H1 (cell line): ENCODE measurements at regions not wholly inside any gene's neighbourhood (a gene's known extent, or its start where the extent isn't known, plus 50 kb on each side); places are given as distances from the start of the nearest gene placed in this dataset.

Experiments
- HDAC2 ChIP-seq, 2 experiments: fragments of 300-600 bp in 1 of 2; sonication (generic) in 1 of 2; IDR thresholded peaks; 2 replicates each; pipeline ENCODE4 v1.6.1; 2011 to 2012; ENCODE audit warnings: low read depth in 2 of 2, low read length in 2 of 2, mild to moderate bottlenecking in 2 of 2, moderate library complexity in 2 of 2, borderline replicate concordance in 1 of 2, inconsistent platforms in 1 of 2
- RAD21 ChIP-seq, 2 experiments: IDR thresholded peaks in 1 of 2; conservative IDR thresholded peaks in 1 of 2; 2 replicates each; pipeline ENCODE4 v1.6.1; 2011; ENCODE audit warnings: low read depth in 2 of 2, low read length in 2 of 2, improper control_type of control experiment in 1 of 2, inconsistent platforms in 1 of 2, mild to moderate bottlenecking in 1 of 2, moderate library complexity in 1 of 2
- RXRA ChIP-seq: IDR thresholded peaks from 2 replicates; pipeline ENCODE4 v1.6.1; 2011; ENCODE audit warnings: low read depth, mild to moderate bottlenecking, low read length, moderate library complexity; ENCODE audit not compliant: insufficient read depth
- SUZ12 ChIP-seq: fragments of 200-600 bp; sonication (generic); IDR thresholded peaks from 2 replicates; pipeline ENCODE4 v1.6.1; 2012; ENCODE audit warnings: mild to moderate bottlenecking, inconsistent platforms, low read length, moderate library complexity, mixed read lengths

DNA sequence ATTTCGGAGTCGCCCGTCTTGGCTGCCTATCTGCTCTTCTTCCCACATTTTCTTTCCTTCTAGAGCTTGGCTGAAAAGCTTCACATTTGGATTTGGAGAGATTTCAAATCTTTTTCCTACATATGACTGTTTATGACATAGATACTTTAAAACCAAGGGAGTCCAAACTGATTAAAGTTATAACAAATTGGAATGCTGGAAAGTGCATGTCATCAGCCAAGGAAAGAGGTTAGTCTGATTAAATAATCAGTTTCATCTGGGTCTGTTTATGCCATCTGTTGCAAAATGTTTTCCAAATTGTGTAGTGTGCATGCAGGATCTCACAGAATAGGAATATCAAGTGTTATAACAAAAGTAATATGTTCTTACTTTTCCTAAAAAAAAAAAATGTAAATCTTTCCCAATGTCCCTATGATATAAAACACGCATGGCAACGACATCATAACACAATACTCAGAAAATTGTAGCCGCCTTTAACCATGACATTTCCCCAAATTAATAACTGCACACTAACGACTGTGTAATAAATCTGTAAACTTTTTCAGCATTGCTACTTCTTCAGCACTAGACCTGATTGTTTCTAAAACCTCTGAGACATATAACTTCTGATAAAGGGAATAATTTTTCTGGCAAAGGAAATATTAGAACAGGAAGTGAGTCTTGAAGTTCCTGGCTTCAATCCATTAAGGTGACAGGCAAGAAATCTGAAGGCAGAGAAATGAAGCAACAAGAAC is 230.2 kb upstream of the FOXQ1 start (continued):
- no peak for TF ChIP-seq HDAC2 (IDR thresholded peaks at IDR 0.05; ENCODE audit: borderline replicate concordance in 1 of 2, low read depth in 2 of 2, low read length in 2 of 2)
- TF ChIP-seq RAD21 (IDR thresholded peaks at IDR 0.05 in 1 of 2, conservative IDR thresholded peaks at IDR 0.05 in 1 of 2; ENCODE audit: low read depth in 2 of 2, low read length in 2 of 2): no peak
- TF ChIP-seq SUZ12: no peak
- TF ChIP-seq RXRA: no peak
- TF ChIP-seq, all 59 proteins: peak for 0
